ENCODE measurements at regions not wholly inside any gene's neighbourhood (a gene's known extent, or its start where the extent isn't known, plus 50 kb on each side); places are given as distances from the start of the nearest gene placed in this dataset.

GRCh38 chr13:32905063-32905863 lies 111.0 kb upstream of the KL start:
- TF ChIP-seq CTCF (IDR thresholded peaks at IDR 0.05) (no peak), POLR2AphosphoS5 (IDR thresholded peaks at IDR 0.05) (no peak), POLR2A (IDR thresholded peaks at IDR 0.05; ENCODE audit: low read depth) (no peak), EP300 (IDR thresholded peaks at IDR 0.05) (no peak)

Measured in esophagus muscularis mucosa (tissue), 4 donors.